KBM-7 (cell line): ENCODE measurements at regions not wholly inside any gene's neighbourhood (a gene's known extent, or its start where the extent isn't known, plus 50 kb on each side); places are given as distances from the start of the nearest gene placed in this dataset.
"Not testable (repeated sequence)": the region's sequence is repeated elsewhere in the genome, so short reads cannot be mapped to it uniquely, and the experiment has no call there.

Source experiments
- DNase-seq: peaks from one replicate; pipeline ENCODE4 v3.0.0-alpha.2; 2015
- in situ Hi-C: fragments of 300-500 bp; cut with MboI; formaldehyde crosslinking; loops from 2 replicates; pipeline ENCODE4 v1.14.3; 2020; ENCODE audit warnings: low sequenced_read_pairs, low pct_unique_long_range_greater_than_20kb, mixed read lengths

DNA sequence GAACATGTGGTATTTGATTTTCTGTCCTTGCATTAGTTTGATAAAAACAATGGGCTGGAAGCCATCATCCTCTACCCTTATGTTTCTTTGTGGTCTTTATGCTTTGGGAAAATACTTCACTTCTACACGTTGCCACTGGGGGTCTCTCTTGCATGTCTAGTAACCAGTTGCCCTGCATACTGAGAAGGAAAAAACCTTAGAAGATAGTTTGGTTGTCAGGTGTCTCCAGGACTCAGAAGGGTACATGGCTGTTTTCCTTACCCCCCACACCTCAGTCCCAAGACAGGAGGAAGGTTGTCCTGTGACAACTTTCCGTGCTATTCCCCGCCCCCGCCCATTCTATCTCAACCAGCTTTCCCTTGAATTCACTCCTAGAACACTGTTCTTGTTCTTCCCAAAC lies 62.1 kb upstream of the LANCL3 start:
- in situ Hi-C loops: loop anchor here (25.0 kb wide), 1 partner anchor 653 kb away; no protein-coding TSS in a partner anchor
- peak; percentile 46 for DNase-seq

DNA sequence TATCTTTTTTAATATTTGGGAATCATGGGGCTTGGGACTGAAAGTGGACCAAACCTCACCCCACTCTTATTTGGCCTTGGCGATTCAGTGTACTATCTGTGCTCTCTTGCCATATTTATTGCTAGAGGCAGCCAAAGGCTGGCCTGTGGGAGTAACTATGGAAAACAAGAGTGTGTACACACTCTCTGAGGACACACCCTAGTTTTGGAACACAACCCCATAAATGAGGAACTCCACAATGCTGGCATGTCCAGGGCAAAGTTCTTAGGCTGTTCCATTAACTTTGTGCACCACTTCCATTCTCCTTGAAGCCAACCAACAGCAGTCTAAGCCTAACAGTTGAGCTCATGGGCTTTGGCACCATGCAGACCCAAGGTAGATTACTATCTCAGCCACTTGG lies 54.9 kb upstream of the LANCL3 start:
- not testable (repeated sequence) for DNase-seq
- in situ Hi-C loops: loop anchor here (25.0 kb wide), 1 partner anchor 646 kb away; no protein-coding TSS in a partner anchor

DNA sequence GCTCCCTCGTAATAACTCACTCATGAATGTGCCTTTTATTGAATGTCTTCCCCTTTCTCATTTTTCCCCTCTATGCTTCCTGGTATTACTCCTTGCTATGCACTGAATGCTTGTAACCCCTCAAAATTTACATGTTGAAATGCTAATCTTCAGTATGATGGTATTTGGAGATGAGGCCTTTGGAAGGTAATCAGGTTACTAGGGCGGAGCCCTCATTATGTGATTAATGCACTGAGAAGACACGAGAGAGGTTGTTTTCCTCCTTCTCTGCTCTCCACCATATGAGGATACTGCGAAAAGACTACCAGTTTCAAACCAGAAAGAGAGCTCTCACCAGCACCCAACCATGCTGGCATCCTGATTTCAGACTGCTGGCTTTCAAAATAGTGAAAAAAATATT lies 52.2 kb upstream of the LANCL3 start:
- in situ Hi-C loops: loop anchor here (25.0 kb wide), 1 partner anchor 643 kb away; no protein-coding TSS in a partner anchor

DNA sequence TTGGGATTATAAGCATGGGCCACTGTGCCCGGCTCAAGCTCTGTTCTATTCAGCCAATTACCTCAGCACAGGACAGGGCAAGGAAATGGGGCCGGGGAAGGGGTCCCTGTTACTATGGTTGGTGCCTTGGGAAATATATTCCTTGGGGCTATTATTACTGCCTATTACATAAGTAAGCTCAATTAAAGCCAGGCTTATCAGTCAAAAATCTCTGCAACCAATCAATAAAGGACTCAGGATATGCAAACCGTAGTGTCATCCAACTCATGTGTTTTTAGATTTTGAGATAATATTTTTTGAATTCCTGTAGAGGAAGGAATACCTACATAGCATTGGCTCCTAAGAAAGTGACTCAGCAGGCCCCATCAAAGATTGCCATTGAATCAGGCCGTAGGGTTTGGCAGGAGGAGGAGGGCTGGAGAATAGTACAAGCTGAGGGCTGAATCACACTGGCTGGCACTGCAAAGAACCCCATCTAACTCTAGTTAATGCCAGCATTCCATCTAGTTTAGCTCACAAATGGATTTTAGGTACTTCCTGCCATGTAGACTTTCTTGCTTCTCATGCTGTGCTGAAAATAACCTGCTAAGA lies 50.5 kb upstream of the LANCL3 start:
- in situ Hi-C loops: loop anchor here (25.0 kb wide), 1 partner anchor 641 kb away; no protein-coding TSS in a partner anchor
- not testable (repeated sequence) for DNase-seq

More for the DNA sequence above, 52.2 kb upstream of the LANCL3 start:
- not testable (repeated sequence) for DNase-seq
